HL-60 (cell line): ENCODE measurements at regions not wholly inside any gene's neighbourhood (a gene's known extent, or its start where the extent isn't known, plus 50 kb on each side); places are given as distances from the start of the nearest gene placed in this dataset.

Experiments
- POLR2AphosphoS5 ChIP-seq: IDR thresholded peaks from 2 replicates; pipeline ENCODE4 v1.6.1; 2012; ENCODE audit warnings: low read depth
- SPI1 ChIP-seq: IDR thresholded peaks from 2 replicates; pipeline ENCODE4 v1.6.1; 2012; ENCODE audit warnings: low read depth, mild to moderate bottlenecking, borderline replicate concordance
- TF ChIP-seq, protein P1 (sequence below): IDR thresholded peaks from one replicate; pipeline ENCODE4 v1.5.1; 2011; ENCODE audit warnings: low read length, control low read depth, inconsistent platforms; ENCODE audit not compliant: insufficient read depth
- TF ChIP-seq, protein P2 (sequence below): IDR thresholded peaks from 2 replicates; pipeline ENCODE4 v1.6.1; 2012; ENCODE audit warnings: low read depth; ENCODE audit not compliant: insufficient replicate concordance

DNA sequence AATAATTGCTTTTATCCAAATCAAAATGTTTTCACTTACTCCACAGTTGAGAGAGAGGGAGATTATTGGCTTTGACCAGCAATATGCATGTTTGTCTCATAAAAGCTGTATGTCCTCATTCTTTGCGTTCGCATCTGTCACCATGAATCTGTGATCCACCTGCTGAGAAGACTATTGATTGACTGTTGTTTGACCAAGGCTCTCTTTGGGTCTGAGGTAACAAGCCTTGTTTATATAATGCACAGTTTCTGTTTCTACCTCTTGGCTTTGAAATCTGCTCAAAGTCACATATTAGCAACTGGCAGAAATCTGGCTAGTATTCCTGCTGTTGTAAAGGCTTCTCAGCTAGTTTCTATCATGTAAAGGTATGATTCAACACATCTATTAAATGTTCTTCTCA, 157.0 kb downstream of the LYPLAL1 start:
- TF ChIP-seq, protein P1, sequence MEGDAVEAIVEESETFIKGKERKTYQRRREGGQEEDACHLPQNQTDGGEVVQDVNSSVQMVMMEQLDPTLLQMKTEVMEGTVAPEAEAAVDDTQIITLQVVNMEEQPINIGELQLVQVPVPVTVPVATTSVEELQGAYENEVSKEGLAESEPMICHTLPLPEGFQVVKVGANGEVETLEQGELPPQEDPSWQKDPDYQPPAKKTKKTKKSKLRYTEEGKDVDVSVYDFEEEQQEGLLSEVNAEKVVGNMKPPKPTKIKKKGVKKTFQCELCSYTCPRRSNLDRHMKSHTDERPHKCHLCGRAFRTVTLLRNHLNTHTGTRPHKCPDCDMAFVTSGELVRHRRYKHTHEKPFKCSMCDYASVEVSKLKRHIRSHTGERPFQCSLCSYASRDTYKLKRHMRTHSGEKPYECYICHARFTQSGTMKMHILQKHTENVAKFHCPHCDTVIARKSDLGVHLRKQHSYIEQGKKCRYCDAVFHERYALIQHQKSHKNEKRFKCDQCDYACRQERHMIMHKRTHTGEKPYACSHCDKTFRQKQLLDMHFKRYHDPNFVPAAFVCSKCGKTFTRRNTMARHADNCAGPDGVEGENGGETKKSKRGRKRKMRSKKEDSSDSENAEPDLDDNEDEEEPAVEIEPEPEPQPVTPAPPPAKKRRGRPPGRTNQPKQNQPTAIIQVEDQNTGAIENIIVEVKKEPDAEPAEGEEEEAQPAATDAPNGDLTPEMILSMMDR: no peak
- no peak for TF ChIP-seq POLR2AphosphoS5
- no peak for TF ChIP-seq SPI1
- TF ChIP-seq, protein P2, sequence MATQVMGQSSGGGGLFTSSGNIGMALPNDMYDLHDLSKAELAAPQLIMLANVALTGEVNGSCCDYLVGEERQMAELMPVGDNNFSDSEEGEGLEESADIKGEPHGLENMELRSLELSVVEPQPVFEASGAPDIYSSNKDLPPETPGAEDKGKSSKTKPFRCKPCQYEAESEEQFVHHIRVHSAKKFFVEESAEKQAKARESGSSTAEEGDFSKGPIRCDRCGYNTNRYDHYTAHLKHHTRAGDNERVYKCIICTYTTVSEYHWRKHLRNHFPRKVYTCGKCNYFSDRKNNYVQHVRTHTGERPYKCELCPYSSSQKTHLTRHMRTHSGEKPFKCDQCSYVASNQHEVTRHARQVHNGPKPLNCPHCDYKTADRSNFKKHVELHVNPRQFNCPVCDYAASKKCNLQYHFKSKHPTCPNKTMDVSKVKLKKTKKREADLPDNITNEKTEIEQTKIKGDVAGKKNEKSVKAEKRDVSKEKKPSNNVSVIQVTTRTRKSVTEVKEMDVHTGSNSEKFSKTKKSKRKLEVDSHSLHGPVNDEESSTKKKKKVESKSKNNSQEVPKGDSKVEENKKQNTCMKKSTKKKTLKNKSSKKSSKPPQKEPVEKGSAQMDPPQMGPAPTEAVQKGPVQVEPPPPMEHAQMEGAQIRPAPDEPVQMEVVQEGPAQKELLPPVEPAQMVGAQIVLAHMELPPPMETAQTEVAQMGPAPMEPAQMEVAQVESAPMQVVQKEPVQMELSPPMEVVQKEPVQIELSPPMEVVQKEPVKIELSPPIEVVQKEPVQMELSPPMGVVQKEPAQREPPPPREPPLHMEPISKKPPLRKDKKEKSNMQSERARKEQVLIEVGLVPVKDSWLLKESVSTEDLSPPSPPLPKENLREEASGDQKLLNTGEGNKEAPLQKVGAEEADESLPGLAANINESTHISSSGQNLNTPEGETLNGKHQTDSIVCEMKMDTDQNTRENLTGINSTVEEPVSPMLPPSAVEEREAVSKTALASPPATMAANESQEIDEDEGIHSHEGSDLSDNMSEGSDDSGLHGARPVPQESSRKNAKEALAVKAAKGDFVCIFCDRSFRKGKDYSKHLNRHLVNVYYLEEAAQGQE: no peak
